HCT116 (cell line): ENCODE measurements at regions not wholly inside any gene's neighbourhood (a gene's known extent, or its start where the extent isn't known, plus 50 kb on each side); places are given as distances from the start of the nearest gene placed in this dataset.

ENCODE experiments used
- ATAC-seq: fragments of 200-7000 bp; cut with Tn5 transposase; 2 replicates; pipeline ENCODE4 v1.9.1; 2020; ENCODE audit warnings: mild to moderate bottlenecking, moderate library complexity
- BruUV-seq: library from RNA; stranded (reverse); fragments of 400-500 nt; replicated peaks from 2 replicates; lab custom pipeline; 2021; lab: Mats Ljungman, UMichigan
- CTCF ChIA-PET: fragments of 300-600 bp; sonication (Branson Sonifier 250); formaldehyde crosslinking; loops from one replicate; lab custom pipeline; 2021; ENCODE audit warnings: antibody characterized with exemption; lab: Charles Lee
- POLR2A ChIA-PET: fragments of 300-600, 350-600 bp; sonication (Branson Sonifier 250); formaldehyde crosslinking; loops from one replicate; lab custom pipeline; 2021; ENCODE audit warnings: antibody characterized with exemption; lab: Charles Lee
- RAD21 ChIA-PET, 2 experiments: fragments of 300-600 bp; sonication (Branson Sonifier 250); formaldehyde crosslinking; loops; one replicate each; lab custom pipeline; 2023; ENCODE audit warnings: low total read pairs in 2 of 2; ENCODE audit not compliant: uncharacterized antibody in 2 of 2, unreplicated experiment in 2 of 2, low non-redundant PET in 1 of 2; lab: Charles Lee
- DNase-seq: peaks from one replicate; pipeline ENCODE4 v3.0.0-alpha.2; 2010; ENCODE audit warnings: low read depth, low spot score
- H2AFZ ChIP-seq: fragments of 200-600 bp; shearing (Covaris generic), sonication (generic); 2 replicates; pipeline ENCODE4 v1.6.1; 2017; ENCODE audit warnings: low read depth, mixed run types, mixed read lengths, antibody characterized with exemption, low read length; ENCODE audit not compliant: poor library complexity, severe bottlenecking
- H3K27ac ChIP-seq: 2 replicates; pipeline ENCODE4 v1.5.1; 2012; ENCODE audit warnings: low read depth, low read length
- H3K27me3 ChIP-seq: fragments of 200-600 bp; sonication (generic); 2 replicates; pipeline ENCODE4 v1.6.1; 2016; ENCODE audit warnings: mixed run types, low read length, mixed read lengths; ENCODE audit not compliant: insufficient read depth
- H3K36me3 ChIP-seq, 2 experiments: fragments of 200-500 bp in 1 of 2; fragments of 200-600 bp in 1 of 2; sonication (Bioruptor generic) in 1 of 2; sonication (generic) in 1 of 2; 2 replicates each; pipeline versions ENCODE4 v1.5.1 to v1.6.1; 2014 to 2016; ENCODE audit warnings: low read length in 2 of 2, inconsistent platforms in 1 of 2, mixed read lengths in 1 of 2, mixed run types in 1 of 2; ENCODE audit not compliant: insufficient read depth in 2 of 2, control insufficient read depth in 1 of 2
- H3K4me1 ChIP-seq, 2 experiments: fragments of 200-600 bp in 1 of 2; sonication (generic) in 1 of 2; 2 replicates each; pipeline versions ENCODE4 v1.5.1 to v1.6.1; 2012 to 2017; ENCODE audit warnings: low read length in 2 of 2, inconsistent platforms in 1 of 2, mild to moderate bottlenecking in 1 of 2, mixed read lengths in 1 of 2, mixed run types in 1 of 2, moderate library complexity in 1 of 2; ENCODE audit not compliant: insufficient read depth in 2 of 2, control insufficient read depth in 1 of 2
- H3K4me2 ChIP-seq: fragments of 200-600 bp; sonication (generic); 2 replicates; pipeline ENCODE4 v1.6.1; 2017; ENCODE audit warnings: mixed run types, low read length, mixed read lengths
- H3K4me3 ChIP-seq, 2 experiments: fragments of 200-600 bp in 1 of 2; sonication (generic) in 1 of 2; replicated peaks in 1 of 2; 2 replicates each; pipeline ENCODE4 v1.5.1; 2011 to 2016; ENCODE audit warnings: low read length in 2 of 2, control low read depth in 1 of 2, low read depth in 1 of 2, mild to moderate bottlenecking in 1 of 2, mixed read lengths in 1 of 2, mixed run types in 1 of 2
- H3K79me2 ChIP-seq: fragments of 200-600 bp; sonication (generic); 2 replicates; pipeline ENCODE4 v1.6.1; 2017; ENCODE audit warnings: mild to moderate bottlenecking, mixed run types, low read length, moderate library complexity, mixed read lengths; ENCODE audit not compliant: insufficient read depth
- H3K9ac ChIP-seq: fragments of 200-600 bp; sonication (generic); 2 replicates; pipeline ENCODE4 v1.6.1; 2016; ENCODE audit warnings: low read length, mixed read lengths
- H3K9me2 ChIP-seq: fragments of 200-600 bp; sonication (generic), shearing (Covaris generic); 2 replicates; pipeline ENCODE4 v1.6.1; 2017; ENCODE audit warnings: mixed run types, mild to moderate bottlenecking, moderate library complexity; ENCODE audit not compliant: insufficient read depth
- H3K9me3 ChIP-seq, 2 experiments: fragments of 200-500 bp in 1 of 2; fragments of 200-600 bp in 1 of 2; sonication (Bioruptor generic) in 1 of 2; sonication (generic) in 1 of 2; 2 replicates each; pipeline ENCODE4 v1.6.1; 2014 to 2017; ENCODE audit warnings: low read length in 2 of 2, mixed read lengths in 2 of 2, inconsistent platforms in 1 of 2, low read depth in 1 of 2, mild to moderate bottlenecking in 1 of 2, mixed run types in 1 of 2, moderate library complexity in 1 of 2; ENCODE audit not compliant: control insufficient read depth in 1 of 2, insufficient read depth in 1 of 2
- H4K20me1 ChIP-seq: fragments of 200-600 bp; sonication (generic), shearing (Covaris generic); 2 replicates; pipeline ENCODE4 v1.6.1; 2017; ENCODE audit warnings: mixed run types, mild to moderate bottlenecking, moderate library complexity; ENCODE audit not compliant: insufficient read depth
- ATF3 ChIP-seq: IDR thresholded peaks from 2 replicates; pipeline ENCODE4 v1.6.1; 2012
- CBX3 ChIP-seq: IDR thresholded peaks from 2 replicates; pipeline ENCODE4 v1.6.1; 2012; ENCODE audit warnings: low read depth
- EGR1 ChIP-seq: IDR thresholded peaks from 2 replicates; pipeline ENCODE4 v1.6.1; 2012; ENCODE audit warnings: low read depth
- EZH2 ChIP-seq: fragments of 200-600 bp; sonication (generic); IDR thresholded peaks from 2 replicates; pipeline ENCODE4 v1.6.1; 2017; ENCODE audit warnings: antibody characterized with exemption, mixed run types
- EZH2phosphoT487 ChIP-seq: fragments of 200-600 bp; IDR thresholded peaks from 2 replicates; pipeline ENCODE4 v1.6.1; 2018; ENCODE audit warnings: antibody characterized with exemption, borderline replicate concordance
- JUND ChIP-seq: IDR thresholded peaks from 2 replicates; pipeline ENCODE4 v1.6.1; 2012
- POLR2A ChIP-seq: IDR thresholded peaks from 2 replicates; pipeline ENCODE4 v1.7.0; 2011; ENCODE audit warnings: borderline replicate concordance; ENCODE audit not compliant: insufficient read depth, insufficient read length; ENCODE audit errors: extremely low read depth
- POLR2AphosphoS5 ChIP-seq: IDR thresholded peaks from 2 replicates; pipeline ENCODE4 v1.6.1; 2011; ENCODE audit warnings: mild to moderate bottlenecking, low read depth, low read length, moderate library complexity
- SIN3A ChIP-seq: IDR thresholded peaks from 2 replicates; pipeline ENCODE4 v1.6.1; 2012; ENCODE audit warnings: low read depth
- SP1 ChIP-seq: IDR thresholded peaks from 2 replicates; pipeline ENCODE4 v1.6.1; 2012; ENCODE audit warnings: low read depth
- SRF ChIP-seq: IDR thresholded peaks from 2 replicates; pipeline ENCODE4 v1.6.1; 2012; ENCODE audit warnings: low read depth
- TCF7L2 ChIP-seq: IDR thresholded peaks from 2 replicates; pipeline ENCODE4 v1.7.0; 2011; ENCODE audit warnings: borderline replicate concordance, inconsistent platforms; ENCODE audit not compliant: insufficient read depth, insufficient read length; ENCODE audit errors: extremely low read depth
- YY1 ChIP-seq: IDR thresholded peaks from 2 replicates; pipeline ENCODE4 v1.6.1; 2011; ENCODE audit warnings: low read length, low read depth, moderate library complexity, mild to moderate bottlenecking; ENCODE audit not compliant: insufficient replicate concordance; ENCODE audit errors: extremely low read depth
- ZFX ChIP-seq: fragments of 450-650 bp; IDR thresholded peaks from 2 replicates; pipeline ENCODE4 v1.6.1; 2017
- ZNF274 ChIP-seq: fragments of 200-500 bp; sonication (Bioruptor generic); IDR thresholded peaks from 2 replicates; pipeline ENCODE4 v1.6.1; 2014; ENCODE audit warnings: mild to moderate bottlenecking, low read depth, low read length, inconsistent platforms
- intact Hi-C: fragments of 100-400 bp; cut with micrococcal nuclease; formaldehyde crosslinking; loops from 2 replicates; pipeline ENCODE4 v1.10.0; 2022
- TF ChIP-seq, protein P1 (sequence below), 3 experiments: fragments of 200-600 bp in 1 of 3; sonication (generic) in 1 of 3; IDR thresholded peaks in 2 of 3; conservative IDR thresholded peaks in 1 of 3; 2 replicates each; pipeline ENCODE4 v1.5.1; 2012 to 2017; ENCODE audit warnings: low read depth in 2 of 3, low read length in 2 of 3, antibody characterized with exemption in 1 of 3, borderline replicate concordance in 1 of 3, control low read depth in 1 of 3, mild to moderate bottlenecking in 1 of 3, mixed read lengths in 1 of 3, mixed run types in 1 of 3, moderate library complexity in 1 of 3; ENCODE audit not compliant: insufficient read depth in 1 of 3
- TF ChIP-seq, protein P2 (sequence below): IDR thresholded peaks from 2 replicates; pipeline ENCODE4 v1.6.1; 2012; ENCODE audit warnings: low read depth

DNA sequence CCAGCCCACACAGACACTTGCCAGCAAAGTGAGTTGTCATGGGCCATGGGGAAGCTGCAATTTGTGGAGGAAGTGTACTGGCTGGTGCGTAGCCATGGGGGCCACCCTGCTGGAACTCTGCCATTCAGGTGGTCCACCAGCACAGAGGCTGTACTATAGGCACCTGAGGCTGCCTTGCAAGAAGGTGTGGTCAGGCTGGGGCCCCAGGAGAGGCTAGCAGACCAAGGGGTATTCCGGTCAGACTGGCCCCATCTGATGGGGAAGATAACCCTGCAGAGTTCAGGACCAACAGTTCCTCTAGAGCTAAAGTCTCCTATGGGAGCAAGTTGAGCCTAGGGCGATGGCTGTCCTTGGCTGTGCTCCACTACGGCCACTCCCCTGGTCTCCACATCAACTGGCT, 136.1 kb downstream of the DCAF12L2 start:
- Histone ChIP-seq H2AFZ (no peak overlapping the region), H3K4me2 (no peak overlapping the region), H3K4me3 (no peak overlapping the region), H4K20me1 (no peaks in the 10 kb centered on the region), H3K27me3 (no peaks in the 10 kb centered on the region), H3K4me1 (no peaks in the 10 kb centered on the region), H3K9ac (no peak overlapping the region), H3K79me2 (no peaks in the 10 kb centered on the region), H3K27ac (no peak overlapping the region), H3K9me3 (no peaks in the 10 kb centered on the region), H3K36me3 (no peaks in the 10 kb centered on the region), H3K9me2 (no peaks in the 10 kb centered on the region)
- TF ChIP-seq SP1 (no peak), YY1 (no peak), POLR2A (no peak), EZH2phosphoT487 (no peak), TCF7L2 (no peak), EZH2 (no peak), EGR1 (no peak), ZFX (no peak), ZNF274 (no peak), CBX3 (no peak), JUND (no peak), SRF (no peak), SIN3A (no peak), ATF3 (no peak), POLR2AphosphoS5 (no peak)
- TF ChIP-seq, protein P1, sequence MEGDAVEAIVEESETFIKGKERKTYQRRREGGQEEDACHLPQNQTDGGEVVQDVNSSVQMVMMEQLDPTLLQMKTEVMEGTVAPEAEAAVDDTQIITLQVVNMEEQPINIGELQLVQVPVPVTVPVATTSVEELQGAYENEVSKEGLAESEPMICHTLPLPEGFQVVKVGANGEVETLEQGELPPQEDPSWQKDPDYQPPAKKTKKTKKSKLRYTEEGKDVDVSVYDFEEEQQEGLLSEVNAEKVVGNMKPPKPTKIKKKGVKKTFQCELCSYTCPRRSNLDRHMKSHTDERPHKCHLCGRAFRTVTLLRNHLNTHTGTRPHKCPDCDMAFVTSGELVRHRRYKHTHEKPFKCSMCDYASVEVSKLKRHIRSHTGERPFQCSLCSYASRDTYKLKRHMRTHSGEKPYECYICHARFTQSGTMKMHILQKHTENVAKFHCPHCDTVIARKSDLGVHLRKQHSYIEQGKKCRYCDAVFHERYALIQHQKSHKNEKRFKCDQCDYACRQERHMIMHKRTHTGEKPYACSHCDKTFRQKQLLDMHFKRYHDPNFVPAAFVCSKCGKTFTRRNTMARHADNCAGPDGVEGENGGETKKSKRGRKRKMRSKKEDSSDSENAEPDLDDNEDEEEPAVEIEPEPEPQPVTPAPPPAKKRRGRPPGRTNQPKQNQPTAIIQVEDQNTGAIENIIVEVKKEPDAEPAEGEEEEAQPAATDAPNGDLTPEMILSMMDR (IDR thresholded peaks at IDR 0.05 in 2 of 3, conservative IDR thresholded peaks at IDR 0.05 in 1 of 3; ENCODE audit: borderline replicate concordance in 1 of 3, insufficient read depth in 1 of 3, low read depth in 2 of 3, low read length in 2 of 3): no peak
- TF ChIP-seq, protein P2, sequence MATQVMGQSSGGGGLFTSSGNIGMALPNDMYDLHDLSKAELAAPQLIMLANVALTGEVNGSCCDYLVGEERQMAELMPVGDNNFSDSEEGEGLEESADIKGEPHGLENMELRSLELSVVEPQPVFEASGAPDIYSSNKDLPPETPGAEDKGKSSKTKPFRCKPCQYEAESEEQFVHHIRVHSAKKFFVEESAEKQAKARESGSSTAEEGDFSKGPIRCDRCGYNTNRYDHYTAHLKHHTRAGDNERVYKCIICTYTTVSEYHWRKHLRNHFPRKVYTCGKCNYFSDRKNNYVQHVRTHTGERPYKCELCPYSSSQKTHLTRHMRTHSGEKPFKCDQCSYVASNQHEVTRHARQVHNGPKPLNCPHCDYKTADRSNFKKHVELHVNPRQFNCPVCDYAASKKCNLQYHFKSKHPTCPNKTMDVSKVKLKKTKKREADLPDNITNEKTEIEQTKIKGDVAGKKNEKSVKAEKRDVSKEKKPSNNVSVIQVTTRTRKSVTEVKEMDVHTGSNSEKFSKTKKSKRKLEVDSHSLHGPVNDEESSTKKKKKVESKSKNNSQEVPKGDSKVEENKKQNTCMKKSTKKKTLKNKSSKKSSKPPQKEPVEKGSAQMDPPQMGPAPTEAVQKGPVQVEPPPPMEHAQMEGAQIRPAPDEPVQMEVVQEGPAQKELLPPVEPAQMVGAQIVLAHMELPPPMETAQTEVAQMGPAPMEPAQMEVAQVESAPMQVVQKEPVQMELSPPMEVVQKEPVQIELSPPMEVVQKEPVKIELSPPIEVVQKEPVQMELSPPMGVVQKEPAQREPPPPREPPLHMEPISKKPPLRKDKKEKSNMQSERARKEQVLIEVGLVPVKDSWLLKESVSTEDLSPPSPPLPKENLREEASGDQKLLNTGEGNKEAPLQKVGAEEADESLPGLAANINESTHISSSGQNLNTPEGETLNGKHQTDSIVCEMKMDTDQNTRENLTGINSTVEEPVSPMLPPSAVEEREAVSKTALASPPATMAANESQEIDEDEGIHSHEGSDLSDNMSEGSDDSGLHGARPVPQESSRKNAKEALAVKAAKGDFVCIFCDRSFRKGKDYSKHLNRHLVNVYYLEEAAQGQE: no peak
- CTCF ChIA-PET: no interaction called here
- RAD21 ChIA-PET: no interaction called here
- DNase-seq (no peak), ATAC-seq (no peak)
- intact Hi-C loops: no loop called here
- BruUV-seq: no TSS peak
- POLR2A ChIA-PET: no interaction called here
